ENCODE measurements at regions not wholly inside any gene's neighbourhood (a gene's known extent, or its start where the extent isn't known, plus 50 kb on each side); places are given as distances from the start of the nearest gene placed in this dataset.

DNA sequence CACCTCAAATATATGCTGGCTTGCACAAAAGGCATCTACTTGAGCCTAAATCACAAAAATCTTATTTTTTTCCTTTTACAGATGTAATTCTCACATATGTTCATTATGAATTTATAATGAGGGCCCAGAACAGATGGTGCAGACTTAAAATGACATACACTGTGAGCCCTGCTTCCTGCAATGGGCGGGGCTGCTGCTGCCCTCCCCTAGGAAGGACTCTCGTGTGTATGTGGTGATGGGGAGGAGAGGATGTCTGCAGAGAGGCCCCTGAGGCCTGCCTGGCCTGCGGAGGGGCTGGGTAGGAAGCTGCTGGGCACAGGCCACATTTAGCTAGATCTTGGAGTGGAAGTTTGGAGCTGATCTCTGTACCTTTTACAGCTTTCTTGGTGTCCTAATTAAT lies 233.4 kb upstream of the KIRREL3 start:
- no peak for TF ChIP-seq ELF1 (IDR thresholded peaks at IDR 0.05)
- TF ChIP-seq YY1 (IDR thresholded peaks at IDR 0.05; ENCODE audit: low read depth), result no peak
- TF ChIP-seq EP300 (IDR thresholded peaks at IDR 0.05; ENCODE audit: borderline replicate concordance in 1 of 2, low read depth in 1 of 2, low read length in 1 of 2), result no peak

Data from SK-N-SH (cell line).